ENCODE measurements at regions not wholly inside any gene's neighbourhood (a gene's known extent, or its start where the extent isn't known, plus 50 kb on each side); places are given as distances from the start of the nearest gene placed in this dataset.
"Not testable (repeated sequence)": the region's sequence is repeated elsewhere in the genome, so short reads cannot be mapped to it uniquely, and the experiment has no call there.

- DNase-seq (ENCODE audit: low read depth in 2 of 2): no peak
These were observed 51.3 kb upstream of the LARGE1 start for GRCh38 chr22:33971561-33971961.

GRCh38 chr22:33975841-33976240 lies 55.6 kb upstream of the LARGE1 start:
- no peak for DNase-seq (ENCODE audit: low read depth in 2 of 2)

GRCh38 chr22:33983558-33983957 lies 63.3 kb upstream of the LARGE1 start:
- no peak for DNase-seq (ENCODE audit: low read depth in 2 of 2)

GRCh38 chr22:33984211-33984610 lies 63.9 kb upstream of the LARGE1 start:
- no peak for DNase-seq (ENCODE audit: low read depth in 2 of 2)

- DNase-seq (ENCODE audit: low read depth in 2 of 2): no peak
These were observed 64.5 kb upstream of the LARGE1 start for GRCh38 chr22:33984656-33985285.

- no peak for DNase-seq (ENCODE audit: low read depth in 2 of 2)
These were observed 65.2 kb upstream of the LARGE1 start for GRCh38 chr22:33985506-33985905.

- no peak for DNase-seq (ENCODE audit: low read depth in 2 of 2)
These were observed 66.0 kb upstream of the LARGE1 start for GRCh38 chr22:33986167-33986771.

GRCh38 chr22:33986954-33987353 lies 66.7 kb upstream of the LARGE1 start:
- no peak for DNase-seq (ENCODE audit: low read depth in 2 of 2)

GRCh38 chr22:33989263-33989662 lies 69.0 kb upstream of the LARGE1 start:
- not testable (repeated sequence) for DNase-seq (ENCODE audit: low read depth in 2 of 2)

- no peak for DNase-seq (ENCODE audit: low read depth in 2 of 2)
These were observed 71.3 kb upstream of the LARGE1 start for GRCh38 chr22:33991620-33992019.

- DNase-seq (ENCODE audit: low read depth in 2 of 2): no peak
These were observed 76.5 kb upstream of the LARGE1 start for GRCh38 chr22:33996824-33997223.

GRCh38 chr22:34000879-34001526 lies 80.7 kb upstream of the LARGE1 start:
- no peak for DNase-seq (ENCODE audit: low read depth in 2 of 2)

GRCh38 chr22:34001701-34002466 lies 81.6 kb upstream of the LARGE1 start:
- DNase-seq (ENCODE audit: low read depth in 2 of 2): no peak

GRCh38 chr22:34004058-34004457 lies 83.8 kb upstream of the LARGE1 start:
- no peak for DNase-seq (ENCODE audit: low read depth in 2 of 2)

GRCh38 chr22:34010259-34010658 lies 90.0 kb upstream of the LARGE1 start:
- no peak for DNase-seq (ENCODE audit: low read depth in 2 of 2)

- DNase-seq (ENCODE audit: low read depth in 2 of 2): no peak
These were observed 95.4 kb upstream of the LARGE1 start for GRCh38 chr22:34015642-34016041.

GRCh38 chr22:34017205-34017604 lies 96.9 kb upstream of the LARGE1 start:
- DNase-seq (ENCODE audit: low read depth in 2 of 2): no peak

- no peak for DNase-seq (ENCODE audit: low read depth in 2 of 2)
These were observed 99.0 kb upstream of the LARGE1 start for GRCh38 chr22:34019190-34019845.

- no peak for DNase-seq (ENCODE audit: low read depth in 2 of 2)
These were observed 114.9 kb upstream of the LARGE1 start for GRCh38 chr22:34035209-34035608.

GRCh38 chr22:34036931-34037330 lies 116.7 kb upstream of the LARGE1 start:
- DNase-seq (ENCODE audit: low read depth in 2 of 2): no peak

- DNase-seq (ENCODE audit: low read depth in 2 of 2): no peak
These were observed 118.7 kb upstream of the LARGE1 start for GRCh38 chr22:34038801-34039555.
